Colonic mucosa (tissue), 4 donors: ENCODE measurements at regions not wholly inside any gene's neighbourhood (a gene's known extent, or its start where the extent isn't known, plus 50 kb on each side); places are given as distances from the start of the nearest gene placed in this dataset.

Experiments used
- DNase-seq: peaks from one replicate; pipeline ENCODE4 v3.0.0-alpha.2; 2020
- H3K27ac ChIP-seq: fragments of 200-600 bp; one replicate; pipeline ENCODE4 v1.8.0; 2021
- H3K27me3 ChIP-seq: fragments of 200-600 bp; one replicate; pipeline ENCODE4 v1.8.0; 2021
- H3K36me3 ChIP-seq: fragments of 200-600 bp; one replicate; pipeline ENCODE4 v1.8.0; 2021
- H3K4me1 ChIP-seq: fragments of 200-600 bp; one replicate; pipeline ENCODE4 v1.8.0; 2021; ENCODE audit warnings: mild to moderate bottlenecking
- H3K4me3 ChIP-seq: fragments of 200-600 bp; one replicate; pipeline ENCODE4 v1.8.0; 2021
- H3K9ac ChIP-seq, 2 donors: one replicate each; pipeline ENCODE4 v1.7.0; 2013; ENCODE audit warnings: control low read depth in 2 of 2, low read depth in 2 of 2, low read length in 2 of 2
- H3K9me3 ChIP-seq: fragments of 200-600 bp; one replicate; pipeline ENCODE4 v1.8.0; 2021
- intact Hi-C: fragments of 100-400 bp; cut with DNase I; formaldehyde crosslinking; loops from one replicate; pipeline ENCODE4 v1.14.1; 2022
- TF ChIP-seq, protein P1 (sequence below): fragments of 200-600 bp; IDR thresholded peaks from one replicate; pipeline ENCODE4 v1.8.0; 2022; ENCODE audit warnings: antibody characterized with exemption, mild to moderate bottlenecking
- donor health status: healthy.
- donor health status: DM: no; HTN: no; CAD: no.
- donor health status: DM: no; HTN: no; CAD: no.

GRCh38 chr10:4066581-4067390 is 281.8 kb upstream of the KLF6 start:
- no peaks in the 10 kb centered on the region for H3K36me3 ChIP-seq
- peak overlapping the region; percentile 82 for H3K27ac ChIP-seq
- DNase-seq = no peak
- H3K9ac ChIP-seq = peak overlapping the region in 1 of 2 donors; percentile 64
- H3K27me3 ChIP-seq = no peaks in the 10 kb centered on the region
- no peaks in the 10 kb centered on the region for H3K9me3 ChIP-seq
- intact Hi-C loops = loop anchor here (10.0 kb wide), 1 partner anchor 282 kb away; the partner anchor contains the start of gene KLF6
- TF ChIP-seq, protein P1, sequence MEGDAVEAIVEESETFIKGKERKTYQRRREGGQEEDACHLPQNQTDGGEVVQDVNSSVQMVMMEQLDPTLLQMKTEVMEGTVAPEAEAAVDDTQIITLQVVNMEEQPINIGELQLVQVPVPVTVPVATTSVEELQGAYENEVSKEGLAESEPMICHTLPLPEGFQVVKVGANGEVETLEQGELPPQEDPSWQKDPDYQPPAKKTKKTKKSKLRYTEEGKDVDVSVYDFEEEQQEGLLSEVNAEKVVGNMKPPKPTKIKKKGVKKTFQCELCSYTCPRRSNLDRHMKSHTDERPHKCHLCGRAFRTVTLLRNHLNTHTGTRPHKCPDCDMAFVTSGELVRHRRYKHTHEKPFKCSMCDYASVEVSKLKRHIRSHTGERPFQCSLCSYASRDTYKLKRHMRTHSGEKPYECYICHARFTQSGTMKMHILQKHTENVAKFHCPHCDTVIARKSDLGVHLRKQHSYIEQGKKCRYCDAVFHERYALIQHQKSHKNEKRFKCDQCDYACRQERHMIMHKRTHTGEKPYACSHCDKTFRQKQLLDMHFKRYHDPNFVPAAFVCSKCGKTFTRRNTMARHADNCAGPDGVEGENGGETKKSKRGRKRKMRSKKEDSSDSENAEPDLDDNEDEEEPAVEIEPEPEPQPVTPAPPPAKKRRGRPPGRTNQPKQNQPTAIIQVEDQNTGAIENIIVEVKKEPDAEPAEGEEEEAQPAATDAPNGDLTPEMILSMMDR = no peak
- H3K4me1 ChIP-seq = no peaks in the 10 kb centered on the region
- no peak overlapping the region for H3K4me3 ChIP-seq

DNA sequence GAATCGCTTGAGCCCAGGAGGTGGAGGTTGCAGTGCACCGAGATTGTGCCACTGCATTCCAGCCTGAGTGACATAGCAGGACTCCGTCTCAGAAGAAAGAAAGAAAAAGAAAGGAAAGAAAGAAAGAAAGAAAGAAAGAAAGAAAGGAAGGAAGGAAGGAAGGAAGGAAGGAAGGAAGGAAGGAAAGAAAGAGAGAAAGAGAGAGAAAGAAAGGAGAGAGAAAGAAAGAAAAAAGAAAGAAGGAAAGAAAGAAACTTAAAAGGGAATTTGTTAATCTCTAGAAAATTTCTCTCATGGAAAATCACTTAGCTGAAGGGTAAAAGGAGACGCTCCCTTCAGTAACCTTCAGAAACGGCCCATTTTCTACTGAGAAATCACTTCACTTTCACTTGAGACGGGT is 279.5 kb upstream of the KLF6 start:
- H3K36me3 ChIP-seq = no peaks in the 10 kb centered on the region
- no peak overlapping the region for H3K4me3 ChIP-seq
- H3K9ac ChIP-seq = no peak overlapping the region
- no peaks in the 10 kb centered on the region for H3K4me1 ChIP-seq
- TF ChIP-seq, protein P1 = no peak
- intact Hi-C loops = loop anchor here (10.0 kb wide), 1 partner anchor 280 kb away; the partner anchor contains the start of gene KLF6
- no peaks in the 10 kb centered on the region for H3K9me3 ChIP-seq
- DNase-seq = no peak
- H3K27ac ChIP-seq = no peak overlapping the region
- no peaks in the 10 kb centered on the region for H3K27me3 ChIP-seq

- no peak for DNase-seq
- H3K27ac ChIP-seq = peak overlapping the region; percentile 32
- no peaks in the 10 kb centered on the region for H3K9me3 ChIP-seq
- intact Hi-C loops = loop anchor here (10.0 kb wide), 1 partner anchor 279 kb away; the partner anchor contains the start of gene KLF6
- H3K36me3 ChIP-seq = no peaks in the 10 kb centered on the region
- no peaks in the 10 kb centered on the region for H3K4me1 ChIP-seq
- H3K9ac ChIP-seq = no peak overlapping the region
- TF ChIP-seq, protein P1 = no peak
- H3K27me3 ChIP-seq = no peaks in the 10 kb centered on the region
- H3K4me3 ChIP-seq = no peak overlapping the region
Measured at GRCh38 chr10:4063717-4064116, 278.7 kb upstream of the KLF6 start.

- peak overlapping the region; percentile 78 for H3K27ac ChIP-seq
- no peak overlapping the region for H3K4me3 ChIP-seq
- no peaks in the 10 kb centered on the region for H3K36me3 ChIP-seq
- TF ChIP-seq, protein P1 = no peak
- no peak for DNase-seq
- peak overlapping the region in 1 of 2 donors; percentile 30 for H3K9ac ChIP-seq
- no peaks in the 10 kb centered on the region for H3K4me1 ChIP-seq
- H3K27me3 ChIP-seq = no peaks in the 10 kb centered on the region
- intact Hi-C loops = loop anchor here (10.0 kb wide), 1 partner anchor 278 kb away; the partner anchor contains the start of gene KLF6
- H3K9me3 ChIP-seq = no peaks in the 10 kb centered on the region
Measured at GRCh38 chr10:4062751-4063150, 277.7 kb upstream of the KLF6 start.

DNA sequence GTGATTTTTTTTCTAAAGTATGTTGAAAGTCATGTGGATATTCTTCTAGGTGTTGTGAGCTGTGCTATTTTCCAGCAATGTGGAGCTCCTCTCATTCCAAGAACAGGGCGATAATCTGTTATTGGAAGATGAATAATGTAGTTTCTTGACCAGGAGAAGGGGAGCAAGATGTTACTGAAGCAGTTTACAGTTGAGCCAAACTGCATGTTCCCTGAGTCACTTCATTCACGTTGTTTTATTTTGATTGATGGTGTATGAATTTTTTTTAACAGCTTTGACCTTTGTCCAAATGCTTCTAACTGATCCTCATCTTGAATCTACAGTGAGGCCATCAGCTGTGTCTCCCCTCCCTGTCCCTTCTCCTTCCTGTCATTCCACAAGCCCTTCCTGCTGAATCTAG is 277.1 kb upstream of the KLF6 start:
- Histone ChIP-seq H3K9ac (no peak overlapping the region), H3K9me3 (no peaks in the 10 kb centered on the region), H3K27me3 (no peaks in the 10 kb centered on the region), H3K36me3 (no peaks in the 10 kb centered on the region), H3K27ac (peak overlapping the region; percentile 78), H3K4me1 (no peaks in the 10 kb centered on the region), H3K4me3 (no peak overlapping the region)
- DNase-seq = no peak
- TF ChIP-seq, protein P1 = no peak
- intact Hi-C loops = loop anchor here (10.0 kb wide), 1 partner anchor 277 kb away; the partner anchor contains the start of gene KLF6
